ENCODE measurements at regions not wholly inside any gene's neighbourhood (a gene's known extent, or its start where the extent isn't known, plus 50 kb on each side); places are given as distances from the start of the nearest gene placed in this dataset.

GRCh38 chr11:71103266-71103665, 149.1 kb downstream of the SHANK2 start:
- TF ChIP-seq CTCF (IDR thresholded peaks at IDR 0.05): no peak
- DNase-seq (no peak), ATAC-seq (no peak)
- H3K27me3 ChIP-seq (ENCODE audit: insufficient read depth in 3 of 3, low read length in 2 of 3): no peaks in the 10 kb centered on the region
- H3K4me1 ChIP-seq: no peaks in the 10 kb centered on the region
- intact Hi-C loops (cut with DNase I): no loop called here
- no peak overlapping the region for H3K27ac ChIP-seq
- WGBS, 3 donors: 75 to 77% (median 76%) methylated on average over 7 of the region's 7 CpGs
- H3K4me3 ChIP-seq: no peak overlapping the region
- no peaks in the 10 kb centered on the region for H3K9me3 ChIP-seq
- H3K36me3 ChIP-seq (ENCODE audit: insufficient read depth in 1 of 2, low read depth in 1 of 2): no peaks in the 10 kb centered on the region

- WGBS, 3 donors: 78 to 84% (median 81%) methylated on average over 14 of the region's 14 CpGs
- no peak for TF ChIP-seq CTCF (IDR thresholded peaks at IDR 0.05)
- H3K27ac ChIP-seq: no peak overlapping the region
- H3K27me3 ChIP-seq (ENCODE audit: insufficient read depth in 3 of 3, low read length in 2 of 3): no peaks in the 10 kb centered on the region
- no peak overlapping the region for H3K4me3 ChIP-seq
- H3K36me3 ChIP-seq (ENCODE audit: insufficient read depth in 1 of 2, low read depth in 1 of 2): no peaks in the 10 kb centered on the region
- no peak for ATAC-seq
- H3K4me1 ChIP-seq: no peaks in the 10 kb centered on the region
- H3K9me3 ChIP-seq: no peaks in the 10 kb centered on the region
- intact Hi-C loops (cut with DNase I): no loop called here
- no peak for DNase-seq
These were observed 150.0 kb downstream of the SHANK2 start for GRCh38 chr11:71102251-71102995.

- intact Hi-C loops (cut with DNase I): no loop called here
- no peak for DNase-seq
- Histone ChIP-seq H3K4me3 (no peak overlapping the region), H3K9me3 (no peaks in the 10 kb centered on the region), H3K27me3 (ENCODE audit: insufficient read depth in 3 of 3, low read length in 2 of 3) (no peaks in the 10 kb centered on the region), H3K27ac (no peak overlapping the region), H3K36me3 (ENCODE audit: insufficient read depth in 1 of 2, low read depth in 1 of 2) (no peaks in the 10 kb centered on the region), H3K4me1 (no peaks in the 10 kb centered on the region)
- ATAC-seq: no peak
- 65 to 69% (median 67%) methylated on average over 17 of the region's 17 CpGs for WGBS, 3 donors
- TF ChIP-seq CTCF (IDR thresholded peaks at IDR 0.05): no peak
These were observed 150.8 kb downstream of the SHANK2 start for GRCh38 chr11:71101606-71102005.

GRCh38 chr11:71101046-71101445, 151.3 kb downstream of the SHANK2 start:
- no peaks in the 10 kb centered on the region for H3K36me3 ChIP-seq (ENCODE audit: insufficient read depth in 1 of 2, low read depth in 1 of 2)
- H3K4me3 ChIP-seq: no peak overlapping the region
- intact Hi-C loops (cut with DNase I): no loop called here
- no peak for TF ChIP-seq CTCF (IDR thresholded peaks at IDR 0.05)
- no peaks in the 10 kb centered on the region for H3K4me1 ChIP-seq
- WGBS, 3 donors: 83 to 88% (median 84%) methylated on average over 7 of the region's 7 CpGs
- H3K27me3 ChIP-seq (ENCODE audit: insufficient read depth in 3 of 3, low read length in 2 of 3): no peaks in the 10 kb centered on the region
- no peaks in the 10 kb centered on the region for H3K9me3 ChIP-seq
- no peak for ATAC-seq
- DNase-seq: no peak
- no peak overlapping the region for H3K27ac ChIP-seq

- Histone ChIP-seq H3K4me1 (no peaks in the 10 kb centered on the region), H3K4me3 (no peak overlapping the region), H3K27me3 (ENCODE audit: insufficient read depth in 3 of 3, low read length in 2 of 3) (peaks cover 0 to 2% (median 0%) of the 10 kb centered on the region in 3 donors), H3K9me3 (no peaks in the 10 kb centered on the region), H3K27ac (no peak overlapping the region), H3K36me3 (ENCODE audit: insufficient read depth in 1 of 2, low read depth in 1 of 2) (no peaks in the 10 kb centered on the region)
- 79 to 82% (median 80%) methylated on average over 11 of the region's 11 CpGs for WGBS, 3 donors
- DNase-seq (no peak), ATAC-seq (no peak)
- intact Hi-C loops (cut with DNase I): no loop called here
- TF ChIP-seq CTCF (IDR thresholded peaks at IDR 0.05): no peak
These were observed 153.6 kb downstream of the SHANK2 start for GRCh38 chr11:71098776-71099175.
